Natural killer cell (primary cell): ENCODE measurements at regions not wholly inside any gene's neighbourhood (a gene's known extent, or its start where the extent isn't known, plus 50 kb on each side); places are given as distances from the start of the nearest gene placed in this dataset.

Source experiments
- ATAC-seq, 3 donors: fragments of 150-1000 bp in 2 of 3; fragments of 200-7000 bp in 1 of 3; cut with Tn5 transposase; 1 replicate in 1 of 3; 2 replicates in 2 of 3; pipeline ENCODE4 v1.10.0; 2021; ENCODE audit warnings: mild to moderate bottlenecking in 2 of 3, moderate library complexity in 2 of 3
- DNase-seq, 2 donors: peaks; one replicate each; pipeline versions ENCODE4 v3.0.0 to v3.0.0-alpha.2; 2013 to 2021; ENCODE audit warnings: mixed read lengths in 1 of 2
- H3K27ac ChIP-seq: one replicate; pipeline ENCODE4 v1.5.1; 2013; ENCODE audit warnings: mild to moderate bottlenecking, low read length
- H3K27me3 ChIP-seq: one replicate; pipeline ENCODE4 v1.6.1; 2013; ENCODE audit warnings: low read length; ENCODE audit not compliant: control insufficient read depth, insufficient read depth
- H3K36me3 ChIP-seq: one replicate; pipeline ENCODE4 v1.6.1; 2013; ENCODE audit warnings: low read length; ENCODE audit not compliant: control insufficient read depth, insufficient read depth
- H3K4me1 ChIP-seq: one replicate; pipeline ENCODE4 v1.6.1; 2013; ENCODE audit warnings: low read length; ENCODE audit not compliant: control insufficient read depth, insufficient read depth
- H3K4me3 ChIP-seq: one replicate; pipeline ENCODE4 v1.5.1; 2013; ENCODE audit warnings: low read length
- H3K9me3 ChIP-seq: one replicate; pipeline ENCODE4 v1.6.1; 2013; ENCODE audit warnings: low read length; ENCODE audit not compliant: control insufficient read depth, insufficient read depth
- H3K27ac Mint-ChIP-seq, 2 donors: one replicate each; pipeline ENCODE4 v1.8.0; 2022; ENCODE audit warnings: mild to moderate bottlenecking in 2 of 2, mixed read lengths in 2 of 2, moderate library complexity in 1 of 2
- H3K27me3 Mint-ChIP-seq, 2 donors: one replicate each; pipeline ENCODE4 v1.8.0; 2022; ENCODE audit warnings: low read depth in 2 of 2, mixed read lengths in 2 of 2
- H3K36me3 Mint-ChIP-seq: one replicate; pipeline ENCODE4 v1.8.0; 2022; ENCODE audit warnings: mixed read lengths
- H3K4me1 Mint-ChIP-seq, 2 donors: one replicate each; pipeline ENCODE4 v1.8.0; 2022; ENCODE audit warnings: mixed read lengths in 2 of 2
- H3K4me3 Mint-ChIP-seq: one replicate; pipeline ENCODE4 v1.8.0; 2022; ENCODE audit warnings: mild to moderate bottlenecking, moderate library complexity, mixed read lengths
- H3K9me3 Mint-ChIP-seq, 2 donors: one replicate each; pipeline ENCODE4 v1.8.0; 2022; ENCODE audit warnings: mixed read lengths in 2 of 2
- WGBS: methylation state at CpG from one replicate; pipeline ENCODE4 v1.1.7; 2013; ENCODE audit warnings: missing lambda C conversion rate; ENCODE audit not compliant: insufficient coverage; 5-methylcytosine and 5-hydroxymethylcytosine counted together
- intact Hi-C: fragments of 100-400 bp; cut with micrococcal nuclease; formaldehyde crosslinking; loops from one replicate; pipeline ENCODE4 v1.14.2; 2022
- TF ChIP-seq, protein P1 (sequence below): fragments of 200-600 bp; IDR thresholded peaks from one replicate; pipeline ENCODE4 v1.8.0; 2022; ENCODE audit warnings: antibody characterized with exemption

GRCh38 chr10:78557433-78557925, 511.3 kb upstream of the ZMIZ1 start:
- intact Hi-C loops: no loop called here
- Mint-ChIP-seq H3K27ac (no peak overlapping the region), H3K4me1 (no peaks in the 10 kb centered on the region), H3K27me3 (peaks cover 7 to 9% of the 10 kb centered on the region in 2 donors), H3K4me3 (no peak overlapping the region), H3K9me3 (peaks cover 0 to 3% of the 10 kb centered on the region in 2 donors), H3K36me3 (no peaks in the 10 kb centered on the region)
- H3K4me3 ChIP-seq: no peak overlapping the region
- 82% methylated on average over 1 of the region's 2 CpGs for WGBS
- H3K27me3 ChIP-seq: no peaks in the 10 kb centered on the region
- no peaks in the 10 kb centered on the region for H3K4me1 ChIP-seq
- H3K27ac ChIP-seq: no peak overlapping the region
- TF ChIP-seq, protein P1, sequence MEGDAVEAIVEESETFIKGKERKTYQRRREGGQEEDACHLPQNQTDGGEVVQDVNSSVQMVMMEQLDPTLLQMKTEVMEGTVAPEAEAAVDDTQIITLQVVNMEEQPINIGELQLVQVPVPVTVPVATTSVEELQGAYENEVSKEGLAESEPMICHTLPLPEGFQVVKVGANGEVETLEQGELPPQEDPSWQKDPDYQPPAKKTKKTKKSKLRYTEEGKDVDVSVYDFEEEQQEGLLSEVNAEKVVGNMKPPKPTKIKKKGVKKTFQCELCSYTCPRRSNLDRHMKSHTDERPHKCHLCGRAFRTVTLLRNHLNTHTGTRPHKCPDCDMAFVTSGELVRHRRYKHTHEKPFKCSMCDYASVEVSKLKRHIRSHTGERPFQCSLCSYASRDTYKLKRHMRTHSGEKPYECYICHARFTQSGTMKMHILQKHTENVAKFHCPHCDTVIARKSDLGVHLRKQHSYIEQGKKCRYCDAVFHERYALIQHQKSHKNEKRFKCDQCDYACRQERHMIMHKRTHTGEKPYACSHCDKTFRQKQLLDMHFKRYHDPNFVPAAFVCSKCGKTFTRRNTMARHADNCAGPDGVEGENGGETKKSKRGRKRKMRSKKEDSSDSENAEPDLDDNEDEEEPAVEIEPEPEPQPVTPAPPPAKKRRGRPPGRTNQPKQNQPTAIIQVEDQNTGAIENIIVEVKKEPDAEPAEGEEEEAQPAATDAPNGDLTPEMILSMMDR: no peak
- no peaks in the 10 kb centered on the region for H3K36me3 ChIP-seq
- DNase-seq (no peak), ATAC-seq (no peak)
- no peaks in the 10 kb centered on the region for H3K9me3 ChIP-seq

GRCh38 chr10:78559661-78560340, 509.0 kb upstream of the ZMIZ1 start:
- intact Hi-C loops: no loop called here

GRCh38 chr10:78560341-78560688, 508.5 kb upstream of the ZMIZ1 start:
- DNase-seq (no peak), ATAC-seq (no peak)
- Mint-ChIP-seq H3K4me3 (no peak overlapping the region), H3K36me3 (no peaks in the 10 kb centered on the region), H3K9me3 (peaks cover 0 to 3% of the 10 kb centered on the region in 2 donors), H3K27ac (no peak overlapping the region), H3K4me1 (no peaks in the 10 kb centered on the region), H3K27me3 (peaks cover 4 to 15% of the 10 kb centered on the region in 2 donors)
- intact Hi-C loops: no loop called here
- Histone ChIP-seq H3K27me3 (no peaks in the 10 kb centered on the region), H3K4me3 (no peak overlapping the region), H3K4me1 (no peaks in the 10 kb centered on the region), H3K9me3 (no peaks in the 10 kb centered on the region), H3K27ac (no peak overlapping the region), H3K36me3 (no peaks in the 10 kb centered on the region)
- WGBS: 94% methylated on average over 4 of the region's 4 CpGs
- TF ChIP-seq, protein P1: no peak

More at GRCh38 chr10:78559661-78560340, 509.0 kb upstream of the ZMIZ1 start:
- TF ChIP-seq, protein P1: no peak
- ATAC-seq (no peak), DNase-seq (no peak)
- H3K27ac Mint-ChIP-seq: no peak overlapping the region
- no peak overlapping the region for H3K4me3 Mint-ChIP-seq
- Histone ChIP-seq H3K27me3 (no peaks in the 10 kb centered on the region), H3K9me3 (no peaks in the 10 kb centered on the region), H3K36me3 (no peaks in the 10 kb centered on the region), H3K27ac (no peak overlapping the region), H3K4me3 (no peak overlapping the region), H3K4me1 (no peaks in the 10 kb centered on the region)
- WGBS: 90% methylated on average over 9 of the region's 10 CpGs
- H3K36me3 Mint-ChIP-seq: no peaks in the 10 kb centered on the region
- peaks cover 0 to 3% of the 10 kb centered on the region in 2 donors for H3K9me3 Mint-ChIP-seq
- H3K27me3 Mint-ChIP-seq: peaks cover 6 to 15% of the 10 kb centered on the region in 2 donors
- H3K4me1 Mint-ChIP-seq: no peaks in the 10 kb centered on the region

GRCh38 chr10:78563314-78563713, 505.5 kb upstream of the ZMIZ1 start:
- intact Hi-C loops: no loop called here
- Mint-ChIP-seq H3K4me3 (no peak overlapping the region), H3K36me3 (no peaks in the 10 kb centered on the region), H3K4me1 (no peaks in the 10 kb centered on the region), H3K27me3 (peaks cover 6% of the 10 kb centered on the region in 2 donors), H3K27ac (no peak overlapping the region), H3K9me3 (no peaks in the 10 kb centered on the region)
- WGBS: 89% methylated on average over 1 of the region's 2 CpGs
- Histone ChIP-seq H3K36me3 (no peaks in the 10 kb centered on the region), H3K9me3 (no peaks in the 10 kb centered on the region), H3K4me1 (peaks cover 2% of the 10 kb centered on the region), H3K27ac (no peak overlapping the region), H3K27me3 (no peaks in the 10 kb centered on the region), H3K4me3 (no peak overlapping the region)
- TF ChIP-seq, protein P1: no peak
- DNase-seq: no peak
- no peak for ATAC-seq
